AG10803 (cell line): ENCODE measurements at regions not wholly inside any gene's neighbourhood (a gene's known extent, or its start where the extent isn't known, plus 50 kb on each side); places are given as distances from the start of the nearest gene placed in this dataset.

ENCODE experiments used
- DNase-seq: peaks from one replicate; pipeline ENCODE4 v3.0.0; 2010; ENCODE audit warnings: low read depth
- H3K4me3 ChIP-seq: 2 replicates; pipeline ENCODE4 v1.5.1; 2011; ENCODE audit warnings: mild to moderate bottlenecking, low read length, control low read depth
- CTCF ChIP-seq: conservative IDR thresholded peaks from 2 replicates; pipeline ENCODE4 v1.5.1; 2011; ENCODE audit warnings: mild to moderate bottlenecking, low read length, control low read depth, inconsistent platforms

- no peak for DNase-seq
- no peak for TF ChIP-seq CTCF
- no peak overlapping the region for H3K4me3 ChIP-seq
Observed at GRCh38 chr13:91297503-91297902, 50.0 kb upstream of the MIR17HG start.
